A549 (cell line): ENCODE measurements at regions not wholly inside any gene's neighbourhood (a gene's known extent, or its start where the extent isn't known, plus 50 kb on each side); places are given as distances from the start of the nearest gene placed in this dataset.

Experiments
- ATAC-seq, 2 experiments: fragments of 200-7000 bp in 1 of 2; fragments of >200 bp in 1 of 2; cut with Nextera tagmentation in 1 of 2; cut with Tn5 transposase in 1 of 2; 3 replicates each; pipeline versions ENCODE4 v1.8.0 to v1.9.1; 2018 to 2020; ENCODE audit warnings: mild to moderate bottlenecking in 1 of 2, moderate library complexity in 1 of 2
- CTCF ChIA-PET: fragments of 300-600 bp; sonication (Branson Sonifier 250); formaldehyde crosslinking; extraction: SDS; loops from one replicate; lab custom pipeline; 2021; ENCODE audit warnings: antibody characterized with exemption, inconsistent platforms; lab: Yijun Ruan, JAX
- POLR2A ChIA-PET: fragments of 350-600 bp; formaldehyde crosslinking; extraction: SDS; loops from one replicate; lab custom pipeline; 2021; ENCODE audit warnings: antibody characterized with exemption, inconsistent platforms; lab: Yijun Ruan, JAX
- DNase-seq, 2 experiments: peaks; one replicate each; pipeline versions ENCODE4 v3.0.0 to v3.0.0-alpha.2; 2011 to 2016; ENCODE audit warnings: low read depth in 1 of 2, low spot score in 1 of 2
- FAIRE-seq: peaks from 2 replicates; lab custom pipeline; 2011; peaks lifted over from hg19 to GRCh38; lab: Jason Lieb, UNC
- H3K27ac ChIP-seq, 2 experiments: fragments of >200 bp; sonication (Bioruptor Twin); formaldehyde crosslinking; 3 replicates each; pipeline ENCODE4 v1.5.1; 2016 to 2017
- H3K4me1 ChIP-seq: fragments of >200 bp; sonication (Bioruptor Twin); formaldehyde crosslinking; 3 replicates; pipeline ENCODE4 v1.6.1; 2016
- H3K4me2 ChIP-seq: fragments of >200 bp; sonication (Bioruptor Twin); formaldehyde crosslinking; 3 replicates; pipeline ENCODE4 v1.6.1; 2016
- H3K4me3 ChIP-seq: fragments of >200 bp; sonication (Bioruptor Twin); formaldehyde crosslinking; 3 replicates; pipeline ENCODE4 v1.5.1; 2016
- H3K9me3 ChIP-seq: fragments of >200 bp; sonication (Bioruptor Twin); formaldehyde crosslinking; 3 replicates; pipeline ENCODE4 v1.6.1; 2016
- CBX8 ChIP-seq: fragments of 200-600 bp; sonication (generic); IDR thresholded peaks from 2 replicates; pipeline ENCODE4 v1.6.1; 2016
- CEBPB ChIP-seq, 2 experiments: fragments of >200 bp in 1 of 2; sonication (Bioruptor Twin) in 1 of 2; formaldehyde crosslinking in 1 of 2; IDR thresholded peaks; 2 replicates each; pipeline ENCODE4 v1.6.1; 2012 to 2016
- EHMT2 ChIP-seq: fragments of 200-600 bp; sonication (generic); IDR thresholded peaks from 2 replicates; pipeline ENCODE4 v1.6.1; 2016; ENCODE audit warnings: antibody characterized with exemption, low read depth, mild to moderate bottlenecking, moderate library complexity
- HDAC2 ChIP-seq: fragments of 200-600 bp; sonication (generic); IDR thresholded peaks from 2 replicates; pipeline ENCODE4 v1.6.1; 2016
- HOXA7 ChIP-seq: fragments of 250-450 bp; sonication (Bioruptor Pico); IDR thresholded peaks from 2 replicates; pipeline ENCODE4 v1.5.0; 2020; ENCODE audit warnings: mild to moderate bottlenecking, moderate library complexity
- JUNB ChIP-seq: fragments of >200 bp; sonication (Bioruptor Twin); formaldehyde crosslinking; IDR thresholded peaks from 2 replicates; pipeline ENCODE4 v1.6.1; 2016
- KDM1A ChIP-seq: fragments of 200-600 bp; sonication (generic); IDR thresholded peaks from 2 replicates; pipeline ENCODE4 v1.6.1; 2016; ENCODE audit warnings: low read depth, mild to moderate bottlenecking
- MYC ChIP-seq: IDR thresholded peaks from 2 replicates; pipeline ENCODE4 v1.6.1; 2012; ENCODE audit warnings: mild to moderate bottlenecking, inconsistent platforms, low read length, improper control_type of control experiment, borderline replicate concordance
- NPAS2 ChIP-seq: fragments of 250-450 bp; sonication (Bioruptor Pico); IDR thresholded peaks from 2 replicates; pipeline ENCODE4 v1.8.0; 2022; ENCODE audit warnings: mild to moderate bottlenecking, moderate library complexity, borderline replicate concordance
- ZC3H11A ChIP-seq: fragments of 450-650 bp; IDR thresholded peaks from 2 replicates; pipeline ENCODE4 v1.6.1; 2014; ENCODE audit warnings: antibody characterized with exemption, mild to moderate bottlenecking
- ZSCAN20 ChIP-seq: fragments of 250-450 bp; sonication (Bioruptor Pico); IDR thresholded peaks from 2 replicates; pipeline ENCODE4 v1.8.0; 2022; ENCODE audit warnings: mild to moderate bottlenecking, moderate library complexity
- WGBS: methylation state at CpG from one replicate; pipeline ENCODE4 v1.1.6; 2017; ENCODE audit errors: missing lambda C conversion rate; 5-methylcytosine and 5-hydroxymethylcytosine counted together
- TF ChIP-seq, protein P1 (sequence below): fragments of >200 bp; sonication (Bioruptor Twin); formaldehyde crosslinking; IDR thresholded peaks from 2 replicates; pipeline ENCODE4 v1.6.1; 2016
- TF ChIP-seq, protein P2 (sequence below): fragments of 250-450 bp; sonication (Bioruptor Pico); IDR thresholded peaks from 2 replicates; pipeline ENCODE4 v1.5.0; 2020; ENCODE audit warnings: low read depth, mild to moderate bottlenecking, moderate library complexity
- TF ChIP-seq, protein P3 (sequence below): fragments of >200 bp; sonication (Bioruptor Twin); formaldehyde crosslinking; IDR thresholded peaks from 3 replicates; pipeline ENCODE4 v1.5.1; 2016
- TF ChIP-seq, protein P4 (sequence below): IDR thresholded peaks from 2 replicates; pipeline ENCODE4 v1.6.1; 2012; ENCODE audit warnings: low read depth, borderline replicate concordance
- TF ChIP-seq, protein P5 (sequence below): IDR thresholded peaks from 2 replicates; pipeline ENCODE4 v1.6.1; 2012
- TF ChIP-seq, protein P6 (sequence below): fragments of 200-600 bp; sonication (generic); IDR thresholded peaks from 2 replicates; pipeline ENCODE4 v1.6.1; 2016; ENCODE audit warnings: antibody characterized with exemption, mild to moderate bottlenecking, moderate library complexity
- TF ChIP-seq, protein P7 (sequence below): fragments of 450-650 bp; IDR thresholded peaks from 2 replicates; pipeline ENCODE4 v1.6.1; 2014; ENCODE audit warnings: antibody characterized with exemption
- TF ChIP-seq, protein P8 (sequence below): fragments of 250-450 bp; sonication (Bioruptor Pico); IDR thresholded peaks from 2 replicates; pipeline ENCODE4 v1.5.0; 2021; ENCODE audit warnings: mild to moderate bottlenecking, moderate library complexity, borderline replicate concordance

DNA sequence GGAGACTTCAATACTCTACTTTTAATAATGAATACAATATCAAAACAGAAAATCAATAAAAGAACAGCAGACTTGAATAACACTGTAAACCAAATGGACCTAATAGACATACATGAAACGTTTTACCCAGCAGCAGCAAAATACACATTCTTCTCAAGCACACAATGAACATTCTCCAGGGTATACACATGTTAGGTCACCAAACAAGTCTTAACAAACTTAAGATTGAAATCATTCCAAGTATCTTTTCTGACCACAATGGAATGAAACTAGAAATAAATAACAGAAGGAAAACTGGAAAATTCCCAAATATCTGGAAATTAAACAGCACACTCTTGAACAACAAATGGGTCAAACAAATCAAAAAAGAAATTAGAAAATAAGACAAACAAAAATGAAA is 145.0 kb upstream of the CT83 start:
- TF ChIP-seq JUNB, result no peak
- TF ChIP-seq, protein P1, sequence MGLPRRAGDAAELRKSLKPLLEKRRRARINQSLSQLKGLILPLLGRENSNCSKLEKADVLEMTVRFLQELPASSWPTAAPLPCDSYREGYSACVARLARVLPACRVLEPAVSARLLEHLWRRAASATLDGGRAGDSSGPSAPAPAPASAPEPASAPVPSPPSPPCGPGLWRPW, result no peak
- no peak for TF ChIP-seq EHMT2
- TF ChIP-seq, protein P2, sequence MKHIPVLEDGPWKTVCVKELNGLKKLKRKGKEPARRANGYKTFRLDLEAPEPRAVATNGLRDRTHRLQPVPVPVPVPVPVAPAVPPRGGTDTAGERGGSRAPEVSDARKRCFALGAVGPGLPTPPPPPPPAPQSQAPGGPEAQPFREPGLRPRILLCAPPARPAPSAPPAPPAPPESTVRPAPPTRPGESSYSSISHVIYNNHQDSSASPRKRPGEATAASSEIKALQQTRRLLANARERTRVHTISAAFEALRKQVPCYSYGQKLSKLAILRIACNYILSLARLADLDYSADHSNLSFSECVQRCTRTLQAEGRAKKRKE (CRISPR knock-in tag), result no peak
- TF ChIP-seq, protein P3, sequence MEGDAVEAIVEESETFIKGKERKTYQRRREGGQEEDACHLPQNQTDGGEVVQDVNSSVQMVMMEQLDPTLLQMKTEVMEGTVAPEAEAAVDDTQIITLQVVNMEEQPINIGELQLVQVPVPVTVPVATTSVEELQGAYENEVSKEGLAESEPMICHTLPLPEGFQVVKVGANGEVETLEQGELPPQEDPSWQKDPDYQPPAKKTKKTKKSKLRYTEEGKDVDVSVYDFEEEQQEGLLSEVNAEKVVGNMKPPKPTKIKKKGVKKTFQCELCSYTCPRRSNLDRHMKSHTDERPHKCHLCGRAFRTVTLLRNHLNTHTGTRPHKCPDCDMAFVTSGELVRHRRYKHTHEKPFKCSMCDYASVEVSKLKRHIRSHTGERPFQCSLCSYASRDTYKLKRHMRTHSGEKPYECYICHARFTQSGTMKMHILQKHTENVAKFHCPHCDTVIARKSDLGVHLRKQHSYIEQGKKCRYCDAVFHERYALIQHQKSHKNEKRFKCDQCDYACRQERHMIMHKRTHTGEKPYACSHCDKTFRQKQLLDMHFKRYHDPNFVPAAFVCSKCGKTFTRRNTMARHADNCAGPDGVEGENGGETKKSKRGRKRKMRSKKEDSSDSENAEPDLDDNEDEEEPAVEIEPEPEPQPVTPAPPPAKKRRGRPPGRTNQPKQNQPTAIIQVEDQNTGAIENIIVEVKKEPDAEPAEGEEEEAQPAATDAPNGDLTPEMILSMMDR, result no peak
- TF ChIP-seq NPAS2 (CRISPR knock-in tag), result no peak
- TF ChIP-seq, protein P4, sequence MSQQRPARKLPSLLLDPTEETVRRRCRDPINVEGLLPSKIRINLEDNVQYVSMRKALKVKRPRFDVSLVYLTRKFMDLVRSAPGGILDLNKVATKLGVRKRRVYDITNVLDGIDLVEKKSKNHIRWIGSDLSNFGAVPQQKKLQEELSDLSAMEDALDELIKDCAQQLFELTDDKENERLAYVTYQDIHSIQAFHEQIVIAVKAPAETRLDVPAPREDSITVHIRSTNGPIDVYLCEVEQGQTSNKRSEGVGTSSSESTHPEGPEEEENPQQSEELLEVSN, result no peak
- TF ChIP-seq CEBPB (IDR thresholded peaks at IDR 0.05), result no peak
- no peak for TF ChIP-seq ZSCAN20 (CRISPR knock-in tag)
- no peak for TF ChIP-seq MYC
- no peak for TF ChIP-seq HOXA7 (CRISPR knock-in tag)
- TF ChIP-seq, protein P5, sequence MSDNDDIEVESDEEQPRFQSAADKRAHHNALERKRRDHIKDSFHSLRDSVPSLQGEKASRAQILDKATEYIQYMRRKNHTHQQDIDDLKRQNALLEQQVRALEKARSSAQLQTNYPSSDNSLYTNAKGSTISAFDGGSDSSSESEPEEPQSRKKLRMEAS, result no peak
- TF ChIP-seq ZC3H11A, result no peak
- no peak for TF ChIP-seq KDM1A
- TF ChIP-seq CBX8, result no peak
- TF ChIP-seq, protein P6, sequence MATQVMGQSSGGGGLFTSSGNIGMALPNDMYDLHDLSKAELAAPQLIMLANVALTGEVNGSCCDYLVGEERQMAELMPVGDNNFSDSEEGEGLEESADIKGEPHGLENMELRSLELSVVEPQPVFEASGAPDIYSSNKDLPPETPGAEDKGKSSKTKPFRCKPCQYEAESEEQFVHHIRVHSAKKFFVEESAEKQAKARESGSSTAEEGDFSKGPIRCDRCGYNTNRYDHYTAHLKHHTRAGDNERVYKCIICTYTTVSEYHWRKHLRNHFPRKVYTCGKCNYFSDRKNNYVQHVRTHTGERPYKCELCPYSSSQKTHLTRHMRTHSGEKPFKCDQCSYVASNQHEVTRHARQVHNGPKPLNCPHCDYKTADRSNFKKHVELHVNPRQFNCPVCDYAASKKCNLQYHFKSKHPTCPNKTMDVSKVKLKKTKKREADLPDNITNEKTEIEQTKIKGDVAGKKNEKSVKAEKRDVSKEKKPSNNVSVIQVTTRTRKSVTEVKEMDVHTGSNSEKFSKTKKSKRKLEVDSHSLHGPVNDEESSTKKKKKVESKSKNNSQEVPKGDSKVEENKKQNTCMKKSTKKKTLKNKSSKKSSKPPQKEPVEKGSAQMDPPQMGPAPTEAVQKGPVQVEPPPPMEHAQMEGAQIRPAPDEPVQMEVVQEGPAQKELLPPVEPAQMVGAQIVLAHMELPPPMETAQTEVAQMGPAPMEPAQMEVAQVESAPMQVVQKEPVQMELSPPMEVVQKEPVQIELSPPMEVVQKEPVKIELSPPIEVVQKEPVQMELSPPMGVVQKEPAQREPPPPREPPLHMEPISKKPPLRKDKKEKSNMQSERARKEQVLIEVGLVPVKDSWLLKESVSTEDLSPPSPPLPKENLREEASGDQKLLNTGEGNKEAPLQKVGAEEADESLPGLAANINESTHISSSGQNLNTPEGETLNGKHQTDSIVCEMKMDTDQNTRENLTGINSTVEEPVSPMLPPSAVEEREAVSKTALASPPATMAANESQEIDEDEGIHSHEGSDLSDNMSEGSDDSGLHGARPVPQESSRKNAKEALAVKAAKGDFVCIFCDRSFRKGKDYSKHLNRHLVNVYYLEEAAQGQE, result no peak
- TF ChIP-seq, protein P7, sequence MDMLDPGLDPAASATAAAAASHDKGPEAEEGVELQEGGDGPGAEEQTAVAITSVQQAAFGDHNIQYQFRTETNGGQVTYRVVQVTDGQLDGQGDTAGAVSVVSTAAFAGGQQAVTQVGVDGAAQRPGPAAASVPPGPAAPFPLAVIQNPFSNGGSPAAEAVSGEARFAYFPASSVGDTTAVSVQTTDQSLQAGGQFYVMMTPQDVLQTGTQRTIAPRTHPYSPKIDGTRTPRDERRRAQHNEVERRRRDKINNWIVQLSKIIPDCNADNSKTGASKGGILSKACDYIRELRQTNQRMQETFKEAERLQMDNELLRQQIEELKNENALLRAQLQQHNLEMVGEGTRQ, result no peak
- TF ChIP-seq, protein P8, sequence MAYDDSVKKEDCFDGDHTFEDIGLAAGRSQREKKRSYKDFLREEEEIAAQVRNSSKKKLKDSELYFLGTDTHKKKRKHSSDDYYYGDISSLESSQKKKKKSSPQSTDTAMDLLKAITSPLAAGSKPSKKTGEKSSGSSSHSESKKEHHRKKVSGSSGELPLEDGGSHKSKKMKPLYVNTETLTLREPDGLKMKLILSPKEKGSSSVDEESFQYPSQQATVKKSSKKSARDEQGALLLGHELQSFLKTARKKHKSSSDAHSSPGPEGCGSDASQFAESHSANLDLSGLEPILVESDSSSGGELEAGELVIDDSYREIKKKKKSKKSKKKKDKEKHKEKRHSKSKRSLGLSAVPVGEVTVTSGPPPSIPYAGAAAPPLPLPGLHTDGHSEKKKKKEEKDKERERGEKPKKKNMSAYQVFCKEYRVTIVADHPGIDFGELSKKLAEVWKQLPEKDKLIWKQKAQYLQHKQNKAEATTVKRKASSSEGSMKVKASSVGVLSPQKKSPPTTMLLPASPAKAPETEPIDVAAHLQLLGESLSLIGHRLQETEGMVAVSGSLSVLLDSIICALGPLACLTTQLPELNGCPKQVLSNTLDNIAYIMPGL, result no peak
- TF ChIP-seq HDAC2, result no peak
- CTCF ChIA-PET, result no interaction called here
- Histone ChIP-seq H3K4me2 (no peak overlapping the region), H3K4me1 (no peaks in the 10 kb centered on the region), H3K27ac (no peak overlapping the region), H3K9me3 (no peaks in the 10 kb centered on the region), H3K4me3 (no peak overlapping the region)
- POLR2A ChIA-PET, result no interaction called here
- ATAC-seq (no peak), FAIRE-seq (no peak), DNase-seq (no peak)
- WGBS, result 0% methylated on average over 1 of the region's 1 CpG
